ENCODE measurements at regions not wholly inside any gene's neighbourhood (a gene's known extent, or its start where the extent isn't known, plus 50 kb on each side); places are given as distances from the start of the nearest gene placed in this dataset.
"Not testable (repeated sequence)": the region's sequence is repeated elsewhere in the genome, so short reads cannot be mapped to it uniquely, and the experiment has no call there.

DNA sequence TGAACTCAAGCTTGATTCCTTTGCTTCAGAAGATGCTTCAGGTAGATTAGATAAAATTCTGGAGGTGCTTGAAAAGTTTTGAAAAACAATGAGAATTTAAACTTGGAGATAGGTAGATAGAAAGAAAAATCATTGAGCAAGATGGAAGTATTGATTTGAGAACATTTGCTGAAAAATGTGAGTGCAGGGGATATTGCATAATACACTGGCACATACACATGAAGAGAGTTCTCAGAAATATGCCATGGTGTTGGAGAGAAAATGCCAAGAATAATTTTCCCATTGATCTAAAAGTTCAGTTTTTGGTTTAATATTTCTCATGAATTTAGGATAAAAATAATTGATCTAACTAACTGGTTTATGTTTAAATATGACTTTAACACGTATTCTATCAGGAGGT is 107.2 kb upstream of the GBE1 start:
- Histone ChIP-seq H3K36me3 (no peaks in the 10 kb centered on the region), H3K27me3 (no peaks in the 10 kb centered on the region), H3K27ac (no peak overlapping the region), H3K4me1 (no peaks in the 10 kb centered on the region), H3K4me3 (no peak overlapping the region), H3K9me3 (no peaks in the 10 kb centered on the region)
- TF ChIP-seq CTCF (IDR thresholded peaks at IDR 0.05 in 4 of 5, conservative IDR thresholded peaks at IDR 0.05 in 1 of 5) (no peak), POLR2A (IDR thresholded peaks at IDR 0.05) (no peak)
- ATAC-seq (no peak), DNase-seq (no peak)
- intact Hi-C loops (cut with DNase I; ENCODE audit: low total_unique reads) (no loop called here), in situ Hi-C loops (cut with MboI; ENCODE audit: low sequenced_read_pairs in 4 of 4) (loop anchor here in 1 of 4 donors (25.0 kb wide), 1 partner anchor 269 kb away; no protein-coding TSS in a partner anchor)

- ATAC-seq, result no peak
- Histone ChIP-seq H3K4me1 (no peaks in the 10 kb centered on the region), H3K27ac (no peak overlapping the region), H3K27me3 (no peaks in the 10 kb centered on the region), H3K4me3 (no peak overlapping the region), H3K36me3 (no peaks in the 10 kb centered on the region), H3K9me3 (no peaks in the 10 kb centered on the region)
- intact Hi-C loops (cut with DNase I; ENCODE audit: low total_unique reads), result no loop called here
- no peak for TF ChIP-seq CTCF (IDR thresholded peaks at IDR 0.05 in 4 of 5, conservative IDR thresholded peaks at IDR 0.05 in 1 of 5)
- TF ChIP-seq POLR2A (IDR thresholded peaks at IDR 0.05), result no peak
- DNase-seq, result no peak
- in situ Hi-C loops (cut with MboI; ENCODE audit: low sequenced_read_pairs in 4 of 4), result loop anchor here in 1 of 4 donors (25.0 kb wide), 1 partner anchor 269 kb away; no protein-coding TSS in a partner anchor
Measured at GRCh38 chr3:81867875-81868274, 106.4 kb upstream of the GBE1 start.

DNA sequence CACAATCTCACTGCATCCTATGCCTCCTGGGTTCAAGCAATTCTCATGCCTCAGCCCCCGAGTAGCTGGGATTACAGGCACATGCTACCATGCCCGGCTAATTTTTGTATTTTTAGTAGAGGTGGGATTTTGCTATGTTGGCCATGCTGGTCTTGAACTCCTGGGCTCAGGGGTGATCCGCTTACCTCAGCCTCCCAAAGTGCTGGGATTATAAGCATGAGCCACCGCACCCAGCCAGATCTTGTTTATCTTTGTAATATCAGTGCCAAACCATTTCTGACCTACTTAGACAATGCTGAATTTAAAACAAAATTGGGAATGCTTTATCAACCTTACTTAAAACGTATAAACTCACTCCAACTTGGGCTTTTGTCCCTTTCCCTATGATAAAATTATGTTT is 103.7 kb upstream of the GBE1 start:
- H3K4me1 ChIP-seq; DNase-seq; H3K27ac ChIP-seq; H3K4me3 ChIP-seq; H3K36me3 ChIP-seq; ATAC-seq; H3K27me3 ChIP-seq; intact Hi-C loops (cut with DNase I; ENCODE audit: low total_unique reads); H3K9me3 ChIP-seq: not testable (repeated sequence)
- in situ Hi-C loops (cut with MboI; ENCODE audit: low sequenced_read_pairs in 4 of 4), result loop anchor here in 1 of 4 donors (25.0 kb wide), 1 partner anchor 272 kb away; no protein-coding TSS in a partner anchor

DNA sequence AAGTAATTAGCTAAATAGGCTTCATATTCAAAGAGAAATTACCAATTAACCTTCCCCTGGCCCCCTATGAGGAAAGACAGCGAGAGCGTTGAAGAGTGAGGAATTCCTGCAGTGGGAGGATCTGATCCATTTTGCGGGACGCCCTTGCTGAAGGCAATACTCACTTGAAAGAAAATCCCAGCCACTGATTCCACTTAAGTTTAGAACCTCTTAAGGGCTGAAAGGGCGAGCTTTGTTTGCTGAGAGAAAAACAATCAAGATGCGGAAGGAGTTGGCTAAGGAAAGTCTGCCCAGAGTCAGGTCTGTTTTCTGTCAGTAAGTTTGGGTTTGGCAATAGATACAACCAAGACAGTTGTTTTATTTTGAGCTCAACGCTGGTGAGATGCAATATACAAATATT is 102.8 kb upstream of the GBE1 start:
- no peaks in the 10 kb centered on the region for H3K9me3 ChIP-seq
- no peak for TF ChIP-seq CTCF (IDR thresholded peaks at IDR 0.05 in 4 of 5, conservative IDR thresholded peaks at IDR 0.05 in 1 of 5)
- no peak for TF ChIP-seq POLR2A (IDR thresholded peaks at IDR 0.05)
- no peak overlapping the region for H3K27ac ChIP-seq
- H3K4me1 ChIP-seq, result no peaks in the 10 kb centered on the region
- DNase-seq (no peak), ATAC-seq (no peak)
- H3K4me3 ChIP-seq, result no peak overlapping the region
- no peaks in the 10 kb centered on the region for H3K27me3 ChIP-seq
- in situ Hi-C loops (cut with MboI; ENCODE audit: low sequenced_read_pairs in 4 of 4), result loop anchor here in 1 of 4 donors (25.0 kb wide), 1 partner anchor 273 kb away; no protein-coding TSS in a partner anchor
- H3K36me3 ChIP-seq, result no peaks in the 10 kb centered on the region
- intact Hi-C loops (cut with DNase I; ENCODE audit: low total_unique reads), result no loop called here

DNA sequence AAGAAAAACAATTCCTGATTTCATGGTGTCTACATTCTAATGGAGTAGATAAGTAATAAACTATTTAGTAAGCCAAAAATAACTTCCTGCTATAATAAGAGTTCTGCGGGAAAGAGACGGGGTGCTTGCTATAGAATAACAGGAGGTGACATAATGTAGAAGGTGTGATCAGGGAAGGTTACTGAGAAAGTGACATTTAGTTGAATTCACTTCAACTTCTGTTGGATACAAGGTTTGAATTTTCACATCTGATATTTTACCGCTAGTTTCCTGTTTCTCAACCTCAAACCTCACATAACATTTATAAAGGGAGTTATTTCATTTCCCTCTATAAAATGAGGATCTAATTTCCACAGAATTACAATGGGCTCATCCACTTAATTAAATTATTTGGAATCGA is 102.3 kb upstream of the GBE1 start:
- intact Hi-C loops (cut with DNase I; ENCODE audit: low total_unique reads), result no loop called here
- DNase-seq (no peak), ATAC-seq (no peak)
- no peaks in the 10 kb centered on the region for H3K36me3 ChIP-seq
- H3K9me3 ChIP-seq, result no peaks in the 10 kb centered on the region
- no peaks in the 10 kb centered on the region for H3K4me1 ChIP-seq
- no peak for TF ChIP-seq CTCF (IDR thresholded peaks at IDR 0.05 in 4 of 5, conservative IDR thresholded peaks at IDR 0.05 in 1 of 5)
- no peak for TF ChIP-seq POLR2A (IDR thresholded peaks at IDR 0.05)
- H3K27me3 ChIP-seq, result no peaks in the 10 kb centered on the region
- in situ Hi-C loops (cut with MboI; ENCODE audit: low sequenced_read_pairs in 4 of 4), result loop anchor here in 1 of 4 donors (25.0 kb wide), 1 partner anchor 274 kb away; no protein-coding TSS in a partner anchor
- H3K27ac ChIP-seq, result no peak overlapping the region
- H3K4me3 ChIP-seq, result no peak overlapping the region
